HEK293 (cell line): ENCODE measurements at regions not wholly inside any gene's neighbourhood (a gene's known extent, or its start where the extent isn't known, plus 50 kb on each side); places are given as distances from the start of the nearest gene placed in this dataset.

Experiments
- BCL11B ChIP-seq: fragments of 450-650 bp; formaldehyde crosslinking; IDR thresholded peaks from 2 replicates; pipeline ENCODE4 v1.5.1; 2016; ENCODE audit warnings: low read depth, missing biosample characterization, missing genetic modification characterization
- FEZF1 ChIP-seq: fragments of 450-650 bp; formaldehyde crosslinking; IDR thresholded peaks from 2 replicates; pipeline ENCODE4 v1.5.1; 2016; ENCODE audit warnings: missing biosample characterization, missing genetic modification characterization
- GFI1B ChIP-seq: fragments of 450-650 bp; formaldehyde crosslinking; IDR thresholded peaks from 2 replicates; pipeline ENCODE4 v1.5.1; 2016; ENCODE audit warnings: missing biosample characterization, missing genetic modification characterization
- HOXC10 ChIP-seq: sonication (generic); formaldehyde crosslinking; IDR thresholded peaks from 2 replicates; pipeline ENCODE4 v1.8.1; 2023; ENCODE audit warnings: mild to moderate bottlenecking, missing genetic modification reagents
- KLF17 ChIP-seq: fragments of 450-650 bp; formaldehyde crosslinking; IDR thresholded peaks from 2 replicates; pipeline ENCODE4 v1.5.1; 2016; ENCODE audit warnings: missing biosample characterization, missing genetic modification characterization
- OSR2 ChIP-seq: fragments of 450-650 bp; formaldehyde crosslinking; IDR thresholded peaks from 2 replicates; pipeline ENCODE4 v1.5.1; 2016; ENCODE audit warnings: missing biosample characterization, missing genetic modification characterization
- YY1 ChIP-seq: fragments of 450-650 bp; formaldehyde crosslinking; IDR thresholded peaks from 2 replicates; pipeline ENCODE4 v1.5.1; 2018; ENCODE audit warnings: missing biosample characterization, missing genetic modification characterization
- YY2 ChIP-seq: fragments of 450-650 bp; formaldehyde crosslinking; IDR thresholded peaks from 2 replicates; pipeline ENCODE4 v1.5.1; 2016; ENCODE audit warnings: missing biosample characterization, missing genetic modification characterization
- ZBTB17 ChIP-seq: fragments of 450-650 bp; formaldehyde crosslinking; IDR thresholded peaks from 2 replicates; pipeline ENCODE4 v1.5.1; 2016; ENCODE audit warnings: missing biosample characterization, missing genetic modification characterization
- ZBTB26 ChIP-seq: fragments of 450-650 bp; formaldehyde crosslinking; optimal IDR thresholded peaks from 2 replicates; pipeline ENCODE3; 2016; ENCODE audit warnings: missing biosample characterization, mild to moderate bottlenecking, missing genetic modification characterization
- ZBTB6 ChIP-seq: fragments of 450-650 bp; formaldehyde crosslinking; IDR thresholded peaks from 2 replicates; pipeline ENCODE4 v1.5.1; 2017; ENCODE audit warnings: missing biosample characterization, missing genetic modification characterization
- ZFP3 ChIP-seq: fragments of 450-650 bp; formaldehyde crosslinking; IDR thresholded peaks from 2 replicates; pipeline ENCODE4 v1.5.1; 2016; ENCODE audit warnings: low read depth, missing biosample characterization, missing genetic modification characterization
- ZIC2 ChIP-seq: fragments of 450-650 bp; formaldehyde crosslinking; IDR thresholded peaks from 2 replicates; pipeline ENCODE4 v1.5.1; 2016; ENCODE audit warnings: missing biosample characterization, missing genetic modification characterization
- ZNF114 ChIP-seq: fragments of 450-650 bp; formaldehyde crosslinking; IDR thresholded peaks from 2 replicates; pipeline ENCODE4 v1.5.0; 2017; ENCODE audit warnings: missing biosample characterization, missing genetic modification characterization
- ZNF157 ChIP-seq: fragments of 450-650 bp; formaldehyde crosslinking; IDR thresholded peaks from 2 replicates; pipeline ENCODE4 v1.5.1; 2016; ENCODE audit warnings: missing biosample characterization, missing genetic modification characterization
- ZNF169 ChIP-seq: fragments of 450-650 bp; formaldehyde crosslinking; IDR thresholded peaks from 2 replicates; pipeline ENCODE4 v1.5.1; 2016; ENCODE audit warnings: missing biosample characterization, missing genetic modification characterization
- ZNF174 ChIP-seq: fragments of 450-650 bp; formaldehyde crosslinking; IDR thresholded peaks from 2 replicates; pipeline ENCODE4 v1.5.0; 2017; ENCODE audit warnings: missing biosample characterization, mild to moderate bottlenecking, missing genetic modification characterization
- ZNF184 ChIP-seq: fragments of 450-650 bp; IDR thresholded peaks from 2 replicates; pipeline ENCODE4 v1.5.1; 2018; ENCODE audit warnings: missing biosample characterization, mild to moderate bottlenecking, missing genetic modification characterization
- ZNF19 ChIP-seq: fragments of 450-650 bp; formaldehyde crosslinking; IDR thresholded peaks from 2 replicates; pipeline ENCODE4; 2016; ENCODE audit warnings: missing biosample characterization, missing genetic modification characterization, low read depth
- ZNF211 ChIP-seq: fragments of 450-650 bp; formaldehyde crosslinking; IDR thresholded peaks from 2 replicates; pipeline ENCODE4 v1.5.1; 2016; ENCODE audit warnings: low read depth, missing biosample characterization, missing genetic modification characterization
- ZNF214 ChIP-seq: fragments of 450-650 bp; formaldehyde crosslinking; IDR thresholded peaks from 2 replicates; pipeline ENCODE4 v1.5.1; 2017; ENCODE audit warnings: missing biosample characterization, mild to moderate bottlenecking, missing genetic modification characterization, borderline replicate concordance
- ZNF221 ChIP-seq: fragments of 450-650 bp; formaldehyde crosslinking; IDR thresholded peaks from 2 replicates; pipeline ENCODE4 v1.5.1; 2017; ENCODE audit warnings: missing biosample characterization, missing genetic modification characterization, borderline replicate concordance
- ZNF394 ChIP-seq: fragments of 450-650 bp; formaldehyde crosslinking; IDR thresholded peaks from 2 replicates; pipeline ENCODE4 v1.5.1; 2016; ENCODE audit warnings: missing biosample characterization, missing genetic modification characterization, mild to moderate bottlenecking, moderate library complexity, borderline replicate concordance
- ZNF398 ChIP-seq: fragments of 450-650 bp; formaldehyde crosslinking; IDR thresholded peaks from 2 replicates; pipeline ENCODE4 v1.5.1; 2017; ENCODE audit warnings: missing biosample characterization, missing genetic modification characterization
- ZNF488 ChIP-seq: fragments of 450-650 bp; formaldehyde crosslinking; IDR thresholded peaks from 2 replicates; pipeline ENCODE4 v1.5.1; 2016; ENCODE audit warnings: missing biosample characterization, missing genetic modification characterization
- ZNF521 ChIP-seq: fragments of 450-650 bp; formaldehyde crosslinking; IDR thresholded peaks from 2 replicates; pipeline ENCODE4 v1.5.1; 2017; ENCODE audit warnings: missing biosample characterization, mild to moderate bottlenecking, missing genetic modification characterization
- ZNF548 ChIP-seq: fragments of 450-650 bp; formaldehyde crosslinking; IDR thresholded peaks from 2 replicates; pipeline ENCODE4 v1.5.1; 2016; ENCODE audit warnings: missing biosample characterization, missing genetic modification characterization
- ZNF549 ChIP-seq: fragments of 450-650 bp; IDR thresholded peaks from 2 replicates; pipeline ENCODE4 v1.5.1; 2018; ENCODE audit warnings: missing biosample characterization, missing genetic modification characterization, mild to moderate bottlenecking, inconsistent platforms, moderate library complexity
- ZNF596 ChIP-seq: fragments of 450-650 bp; IDR thresholded peaks from 2 replicates; pipeline ENCODE4 v1.5.0; 2018; ENCODE audit warnings: missing biosample characterization, mild to moderate bottlenecking, missing genetic modification characterization, moderate library complexity
- ZNF621 ChIP-seq: fragments of 450-650 bp; formaldehyde crosslinking; IDR thresholded peaks from 2 replicates; pipeline ENCODE4 v1.5.1; 2017; ENCODE audit warnings: missing biosample characterization, missing genetic modification characterization
- ZNF629 ChIP-seq: fragments of 450-650 bp; formaldehyde crosslinking; IDR thresholded peaks from 2 replicates; pipeline ENCODE4 v1.5.1; 2017; ENCODE audit warnings: missing biosample characterization, missing genetic modification characterization
- ZNF654 ChIP-seq: fragments of 450-650 bp; formaldehyde crosslinking; IDR thresholded peaks from 2 replicates; pipeline ENCODE4 v1.5.1; 2016; ENCODE audit warnings: low read depth, missing biosample characterization, missing genetic modification characterization
- ZNF777 ChIP-seq: fragments of 450-650 bp; formaldehyde crosslinking; IDR thresholded peaks from 2 replicates; pipeline ENCODE4 v1.5.1; 2017; ENCODE audit warnings: missing biosample characterization, missing genetic modification characterization, borderline replicate concordance
- ZNF843 ChIP-seq: fragments of 450-650 bp; formaldehyde crosslinking; IDR thresholded peaks from 2 replicates; pipeline ENCODE4 v1.5.1; 2016; ENCODE audit warnings: missing biosample characterization, missing genetic modification characterization
- ZSCAN23 ChIP-seq: fragments of 450-650 bp; formaldehyde crosslinking; IDR thresholded peaks from 2 replicates; pipeline ENCODE4 v1.5.1; 2016; ENCODE audit warnings: missing biosample characterization, missing genetic modification characterization
- ZSCAN4 ChIP-seq: fragments of 450-650 bp; formaldehyde crosslinking; IDR thresholded peaks from 2 replicates; pipeline ENCODE4 v1.5.1; 2017; ENCODE audit warnings: missing biosample characterization, missing genetic modification characterization

- TF ChIP-seq ZNF174 (tag by site-specific recombination) (no peak), ZNF629 (tag by site-specific recombination) (peak; percentile 94), ZNF549 (tag by site-specific recombination) (no peak), ZNF777 (tag by site-specific recombination) (no peak), GFI1B (tag by site-specific recombination) (peak; percentile 93), ZNF521 (no peak), OSR2 (tag by site-specific recombination) (peak; percentile 100), ZNF654 (no peak; the same call in 1 of the 2 replicates), ZNF394 (tag by site-specific recombination) (peak; percentile 72), ZBTB26 (tag by site-specific recombination) (no peak), ZNF548 (no peak), ZNF211 (tag by site-specific recombination) (no peak), ZNF114 (tag by site-specific recombination) (no peak), ZNF184 (peak; percentile 82), ZNF19 (peak; percentile 76; the same call in 1 of the 2 replicates), YY2 (no peak), YY1 (tag by site-specific recombination) (no peak), FEZF1 (peak; percentile 100), KLF17 (tag by site-specific recombination) (peak; percentile 69; the same call in 1 of the 2 replicates), ZNF621 (no peak), ZNF488 (tag by site-specific recombination) (peak; percentile 95), ZBTB6 (tag by site-specific recombination) (peak; percentile 51; the same call in 1 of the 2 replicates), ZNF157 (tag by site-specific recombination) (no peak), ZNF843 (tag by site-specific recombination) (peak; percentile 99), ZFP3 (tag by site-specific recombination) (0 out of 2 replicates have a peak, but pooled peaks have one; percentile 7), ZSCAN23 (tag by site-specific recombination) (peak; percentile 94), ZNF221 (tag by site-specific recombination) (0 out of 2 replicates have a peak, but pooled peaks have one; percentile 25), ZNF398 (tag by site-specific recombination) (peak; percentile 70), ZSCAN4 (tag by site-specific recombination) (peak; percentile 64), BCL11B (tag by site-specific recombination) (peak; percentile 92), ZIC2 (tag by site-specific recombination) (peak; percentile 63; the same call in 1 of the 2 replicates), ZNF596 (tag by site-specific recombination) (peak; percentile 65), ZNF214 (tag by site-specific recombination) (no peak), HOXC10 (CRISPR knock-in tag) (0 out of 2 replicates have a peak, but pooled peaks have one; percentile 36), ZNF169 (tag by site-specific recombination) (no peak), ZBTB17 (tag by site-specific recombination) (peak; percentile 73)
Observed at GRCh38 chr6:4320860-4321259, 185.5 kb upstream of the ECI2 start (continued).
